Body of pancreas (tissue), 4 donors: ENCODE measurements at regions not wholly inside any gene's neighbourhood (a gene's known extent, or its start where the extent isn't known, plus 50 kb on each side); places are given as distances from the start of the nearest gene placed in this dataset.

Source experiments
- POLR2A ChIP-seq, 3 donors: fragments of 450-650 bp; IDR thresholded peaks; one replicate each; pipeline ENCODE4 v1.6.1; 2016; ENCODE audit warnings: antibody characterized with exemption in 3 of 3, mild to moderate bottlenecking in 2 of 3
- TF ChIP-seq, protein P1 (sequence below), 7 experiments: fragments of 450-650 bp in 4 of 7; fragments of 200-600 bp in 3 of 7; sonication (generic) in 3 of 7; IDR thresholded peaks; one replicate each; pipeline ENCODE4 v1.5.1; 2016 to 2019; ENCODE audit warnings: antibody characterized with exemption in 7 of 7

DNA sequence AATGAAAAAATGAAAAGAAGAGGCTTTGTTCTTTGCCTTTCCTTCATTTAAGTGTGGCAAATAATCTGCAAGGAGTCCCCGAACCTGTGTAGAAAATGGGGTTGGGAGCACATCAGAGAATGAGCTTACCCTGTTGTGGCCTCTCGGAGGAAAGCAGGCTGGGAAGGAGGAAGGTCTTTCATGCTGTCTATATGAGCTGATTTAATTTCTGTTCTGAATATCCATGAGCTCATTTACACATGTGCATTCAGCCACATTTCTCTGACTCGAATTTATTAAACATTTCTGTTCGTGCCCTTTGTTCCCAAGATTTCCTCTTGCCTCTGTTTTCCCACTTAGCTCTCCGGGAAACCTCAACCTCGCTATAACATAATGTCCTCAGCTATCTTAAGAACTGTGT is 584.4 kb upstream of the CDH4 start:
- TF ChIP-seq, protein P1, sequence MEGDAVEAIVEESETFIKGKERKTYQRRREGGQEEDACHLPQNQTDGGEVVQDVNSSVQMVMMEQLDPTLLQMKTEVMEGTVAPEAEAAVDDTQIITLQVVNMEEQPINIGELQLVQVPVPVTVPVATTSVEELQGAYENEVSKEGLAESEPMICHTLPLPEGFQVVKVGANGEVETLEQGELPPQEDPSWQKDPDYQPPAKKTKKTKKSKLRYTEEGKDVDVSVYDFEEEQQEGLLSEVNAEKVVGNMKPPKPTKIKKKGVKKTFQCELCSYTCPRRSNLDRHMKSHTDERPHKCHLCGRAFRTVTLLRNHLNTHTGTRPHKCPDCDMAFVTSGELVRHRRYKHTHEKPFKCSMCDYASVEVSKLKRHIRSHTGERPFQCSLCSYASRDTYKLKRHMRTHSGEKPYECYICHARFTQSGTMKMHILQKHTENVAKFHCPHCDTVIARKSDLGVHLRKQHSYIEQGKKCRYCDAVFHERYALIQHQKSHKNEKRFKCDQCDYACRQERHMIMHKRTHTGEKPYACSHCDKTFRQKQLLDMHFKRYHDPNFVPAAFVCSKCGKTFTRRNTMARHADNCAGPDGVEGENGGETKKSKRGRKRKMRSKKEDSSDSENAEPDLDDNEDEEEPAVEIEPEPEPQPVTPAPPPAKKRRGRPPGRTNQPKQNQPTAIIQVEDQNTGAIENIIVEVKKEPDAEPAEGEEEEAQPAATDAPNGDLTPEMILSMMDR (IDR thresholded peaks at IDR 0.05): no peak
- no peak for TF ChIP-seq POLR2A (IDR thresholded peaks at IDR 0.05)
